ENCODE measurements at regions not wholly inside any gene's neighbourhood (a gene's known extent, or its start where the extent isn't known, plus 50 kb on each side); places are given as distances from the start of the nearest gene placed in this dataset.

DNA sequence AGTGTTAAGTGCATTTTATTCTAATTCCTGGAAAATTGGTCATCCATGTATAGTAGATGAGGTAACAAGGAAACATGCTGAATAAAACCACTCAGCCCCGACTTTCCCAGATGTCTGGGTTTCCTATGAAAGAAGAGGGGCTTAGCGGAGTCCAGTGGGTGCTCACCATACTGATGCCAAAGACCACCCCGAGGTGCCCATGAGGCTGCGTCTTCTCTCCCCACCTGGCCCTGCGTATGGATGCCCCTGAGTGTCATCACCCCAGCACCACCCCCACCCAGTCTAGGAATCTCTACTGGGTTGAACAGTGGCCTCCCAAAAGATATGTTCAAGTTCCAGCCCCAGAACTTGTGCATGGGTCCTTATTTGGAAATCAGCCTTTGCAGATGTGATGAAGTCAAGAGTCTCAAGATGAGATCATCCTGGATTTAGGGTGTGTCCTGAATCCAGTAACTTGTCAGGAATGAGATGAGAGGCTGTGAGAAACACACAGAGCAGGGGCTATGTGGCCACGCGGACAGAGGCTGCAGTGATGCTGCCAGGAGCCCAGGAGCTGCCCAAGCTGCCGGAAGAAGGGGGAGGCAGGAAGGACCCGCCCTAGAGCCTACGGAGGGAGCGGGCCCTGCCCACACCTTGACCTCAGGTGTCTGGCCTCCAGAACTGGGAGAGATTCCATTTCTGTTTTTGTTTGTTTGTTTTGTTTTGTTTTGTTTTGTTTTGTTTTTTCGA, 124.6 kb upstream of the CDH4 start:
- no peak for TF ChIP-seq CTCF (IDR thresholded peaks at IDR 0.05; ENCODE audit: control insufficient read depth, insufficient read depth, low read depth, low read length, missing control alignments)
- DNase-seq (ENCODE audit: low read depth), result peak; percentile 16

GRCh38 chr20:61128701-61129269, 123.3 kb upstream of the CDH4 start:
- no peak for DNase-seq (ENCODE audit: low read depth)
- no peak overlapping the region for H3K4me3 ChIP-seq (ENCODE audit: control insufficient read depth, low read depth, low read length)
- no peak for TF ChIP-seq CTCF (IDR thresholded peaks at IDR 0.05; ENCODE audit: control insufficient read depth, insufficient read depth, low read depth, low read length, missing control alignments)

More for the DNA sequence above, 124.6 kb upstream of the CDH4 start:
- no peak overlapping the region for H3K4me3 ChIP-seq (ENCODE audit: control insufficient read depth, low read depth, low read length)

GRCh38 chr20:61129311-61129710, 122.8 kb upstream of the CDH4 start:
- TF ChIP-seq CTCF (IDR thresholded peaks at IDR 0.05; ENCODE audit: control insufficient read depth, insufficient read depth, low read depth, low read length, missing control alignments), result no peak
- DNase-seq (ENCODE audit: low read depth), result no peak

GRCh38 chr20:61130156-61130555, 121.9 kb upstream of the CDH4 start:
- TF ChIP-seq CTCF (IDR thresholded peaks at IDR 0.05; ENCODE audit: control insufficient read depth, insufficient read depth, low read depth, low read length, missing control alignments), result no peak
- H3K4me3 ChIP-seq (ENCODE audit: control insufficient read depth, low read depth, low read length), result no peak overlapping the region
- no peak for DNase-seq (ENCODE audit: low read depth)

More at GRCh38 chr20:61129311-61129710, 122.8 kb upstream of the CDH4 start:
- H3K4me3 ChIP-seq (ENCODE audit: control insufficient read depth, low read depth, low read length), result no peak overlapping the region

DNA sequence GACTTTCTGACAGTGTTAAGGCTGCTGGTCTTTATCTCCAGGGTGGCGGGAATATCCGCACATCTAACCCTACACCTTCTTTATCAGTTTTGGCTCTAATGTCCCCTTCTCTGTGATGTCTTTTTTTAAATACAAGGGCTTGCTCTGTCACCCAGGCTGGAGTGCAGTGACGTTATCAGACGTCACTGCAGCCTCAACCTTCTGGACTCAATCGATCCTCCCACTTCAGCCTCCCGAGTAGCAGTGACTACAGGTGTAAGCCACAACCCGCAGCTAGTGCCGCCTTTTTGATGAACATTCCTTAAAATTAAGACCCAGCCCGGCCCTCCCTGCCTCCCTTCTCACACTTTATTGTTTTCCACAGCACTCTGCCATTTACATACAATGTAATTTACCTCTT, 120.1 kb upstream of the CDH4 start:
- no peak overlapping the region for H3K4me3 ChIP-seq (ENCODE audit: control insufficient read depth, low read depth, low read length)
- no peak for TF ChIP-seq CTCF (IDR thresholded peaks at IDR 0.05; ENCODE audit: control insufficient read depth, insufficient read depth, low read depth, low read length, missing control alignments)
- DNase-seq (ENCODE audit: low read depth), result no peak

GRCh38 chr20:61133611-61134010, 118.5 kb upstream of the CDH4 start:
- no peak for TF ChIP-seq CTCF (IDR thresholded peaks at IDR 0.05; ENCODE audit: control insufficient read depth, insufficient read depth, low read depth, low read length, missing control alignments)
- no peak overlapping the region for H3K4me3 ChIP-seq (ENCODE audit: control insufficient read depth, low read depth, low read length)
- no peak for DNase-seq (ENCODE audit: low read depth)
